ENCODE measurements at regions not wholly inside any gene's neighbourhood (a gene's known extent, or its start where the extent isn't known, plus 50 kb on each side); places are given as distances from the start of the nearest gene placed in this dataset.

DNA sequence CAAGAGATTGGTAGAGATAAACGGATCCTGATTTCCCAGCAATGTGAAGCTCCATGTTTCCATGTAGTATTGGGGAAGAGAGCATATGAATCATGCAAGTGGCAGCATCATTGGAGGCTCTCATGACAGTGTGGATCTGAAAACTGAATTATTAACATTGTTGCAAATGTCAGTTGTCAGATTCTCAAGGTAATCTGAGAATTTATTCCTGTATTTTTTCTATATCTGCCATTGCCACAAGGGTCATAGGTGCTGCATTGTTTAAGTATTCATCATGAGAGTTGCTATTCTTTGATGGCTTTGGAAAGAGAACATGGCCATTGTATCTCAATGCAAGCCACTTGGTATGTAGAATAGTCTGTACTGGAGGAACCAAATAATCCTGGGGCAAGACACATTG lies 1217.0 kb upstream of the ZEB2 start:
- H3K27ac ChIP-seq (ENCODE audit: low read depth in 2 of 2, low read length in 2 of 2) = no peak overlapping the region
- H3K9ac ChIP-seq (ENCODE audit: low read length in 3 of 3) = no peak overlapping the region
- intact Hi-C loops (cut with DNase I) = no loop called here
- FAIRE-seq (no peak), DNase-seq (no peak)
- no peaks in the 10 kb centered on the region for H3K9me3 ChIP-seq (ENCODE audit: control insufficient read depth in 2 of 3, insufficient read depth in 1 of 3, low read length in 3 of 3)
- TF ChIP-seq, protein P1, sequence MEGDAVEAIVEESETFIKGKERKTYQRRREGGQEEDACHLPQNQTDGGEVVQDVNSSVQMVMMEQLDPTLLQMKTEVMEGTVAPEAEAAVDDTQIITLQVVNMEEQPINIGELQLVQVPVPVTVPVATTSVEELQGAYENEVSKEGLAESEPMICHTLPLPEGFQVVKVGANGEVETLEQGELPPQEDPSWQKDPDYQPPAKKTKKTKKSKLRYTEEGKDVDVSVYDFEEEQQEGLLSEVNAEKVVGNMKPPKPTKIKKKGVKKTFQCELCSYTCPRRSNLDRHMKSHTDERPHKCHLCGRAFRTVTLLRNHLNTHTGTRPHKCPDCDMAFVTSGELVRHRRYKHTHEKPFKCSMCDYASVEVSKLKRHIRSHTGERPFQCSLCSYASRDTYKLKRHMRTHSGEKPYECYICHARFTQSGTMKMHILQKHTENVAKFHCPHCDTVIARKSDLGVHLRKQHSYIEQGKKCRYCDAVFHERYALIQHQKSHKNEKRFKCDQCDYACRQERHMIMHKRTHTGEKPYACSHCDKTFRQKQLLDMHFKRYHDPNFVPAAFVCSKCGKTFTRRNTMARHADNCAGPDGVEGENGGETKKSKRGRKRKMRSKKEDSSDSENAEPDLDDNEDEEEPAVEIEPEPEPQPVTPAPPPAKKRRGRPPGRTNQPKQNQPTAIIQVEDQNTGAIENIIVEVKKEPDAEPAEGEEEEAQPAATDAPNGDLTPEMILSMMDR (IDR thresholded peaks at IDR 0.05; ENCODE audit: borderline replicate concordance, extremely low read depth, insufficient read depth) = no peak
- no peaks in the 10 kb centered on the region for H3K4me1 ChIP-seq (ENCODE audit: control insufficient read depth in 2 of 3, insufficient read depth in 2 of 3, low read depth in 1 of 3, low read length in 3 of 3)
- H3K4me3 ChIP-seq (ENCODE audit: low read length in 3 of 3) = no peak overlapping the region
- no peaks in the 10 kb centered on the region for H3K36me3 ChIP-seq (ENCODE audit: control insufficient read depth in 2 of 3, insufficient read depth in 3 of 3, low read length in 3 of 3)
- no peaks in the 10 kb centered on the region for H3K27me3 ChIP-seq (ENCODE audit: control insufficient read depth, insufficient read depth, low read length)

GRCh38 chr2:145731467-145731866 lies 1211.5 kb upstream of the ZEB2 start:
- no peak for FAIRE-seq
- H3K27me3 ChIP-seq (ENCODE audit: control insufficient read depth, insufficient read depth, low read length) = no peaks in the 10 kb centered on the region
- H3K4me1 ChIP-seq (ENCODE audit: control insufficient read depth in 2 of 3, insufficient read depth in 2 of 3, low read depth in 1 of 3, low read length in 3 of 3) = no peaks in the 10 kb centered on the region
- intact Hi-C loops (cut with DNase I) = no loop called here
- TF ChIP-seq, protein P1 (IDR thresholded peaks at IDR 0.05; ENCODE audit: borderline replicate concordance, extremely low read depth, insufficient read depth) = no peak
- no peaks in the 10 kb centered on the region for H3K36me3 ChIP-seq (ENCODE audit: control insufficient read depth in 2 of 3, insufficient read depth in 3 of 3, low read length in 3 of 3)
- H3K9me3 ChIP-seq (ENCODE audit: control insufficient read depth in 2 of 3, insufficient read depth in 1 of 3, low read length in 3 of 3) = no peaks in the 10 kb centered on the region
- no peak overlapping the region for H3K9ac ChIP-seq (ENCODE audit: low read length in 3 of 3)
- H3K4me3 ChIP-seq (ENCODE audit: low read length in 3 of 3) = no peak overlapping the region
- DNase-seq = no peak
- H3K27ac ChIP-seq (ENCODE audit: low read depth in 2 of 2, low read length in 2 of 2) = no peak overlapping the region

- no peaks in the 10 kb centered on the region for H3K27me3 ChIP-seq (ENCODE audit: control insufficient read depth, insufficient read depth, low read length)
- no peak for FAIRE-seq
- no peak overlapping the region for H3K27ac ChIP-seq (ENCODE audit: low read depth in 2 of 2, low read length in 2 of 2)
- H3K9ac ChIP-seq (ENCODE audit: low read length in 3 of 3) = no peak overlapping the region
- no peaks in the 10 kb centered on the region for H3K4me1 ChIP-seq (ENCODE audit: control insufficient read depth in 2 of 3, insufficient read depth in 2 of 3, low read depth in 1 of 3, low read length in 3 of 3)
- DNase-seq = no peak
- intact Hi-C loops (cut with DNase I) = no loop called here
- no peak overlapping the region for H3K4me3 ChIP-seq (ENCODE audit: low read length in 3 of 3)
- TF ChIP-seq, protein P1 (IDR thresholded peaks at IDR 0.05; ENCODE audit: borderline replicate concordance, extremely low read depth, insufficient read depth) = no peak
- no peaks in the 10 kb centered on the region for H3K36me3 ChIP-seq (ENCODE audit: control insufficient read depth in 2 of 3, insufficient read depth in 3 of 3, low read length in 3 of 3)
- no peaks in the 10 kb centered on the region for H3K9me3 ChIP-seq (ENCODE audit: control insufficient read depth in 2 of 3, insufficient read depth in 1 of 3, low read length in 3 of 3)
Measured at GRCh38 chr2:145729993-145730770, 1210.3 kb upstream of the ZEB2 start.

- no peak overlapping the region for H3K9ac ChIP-seq (ENCODE audit: low read length in 3 of 3)
- intact Hi-C loops (cut with DNase I) = no loop called here
- DNase-seq (no peak), FAIRE-seq (no peak)
- H3K4me1 ChIP-seq (ENCODE audit: control insufficient read depth in 2 of 3, insufficient read depth in 2 of 3, low read depth in 1 of 3, low read length in 3 of 3) = no peaks in the 10 kb centered on the region
- H3K4me3 ChIP-seq (ENCODE audit: low read length in 3 of 3) = no peak overlapping the region
- no peak overlapping the region for H3K27ac ChIP-seq (ENCODE audit: low read depth in 2 of 2, low read length in 2 of 2)
- TF ChIP-seq, protein P1 (IDR thresholded peaks at IDR 0.05; ENCODE audit: borderline replicate concordance, extremely low read depth, insufficient read depth) = no peak
- H3K9me3 ChIP-seq (ENCODE audit: control insufficient read depth in 2 of 3, insufficient read depth in 1 of 3, low read length in 3 of 3) = no peaks in the 10 kb centered on the region
- H3K27me3 ChIP-seq (ENCODE audit: control insufficient read depth, insufficient read depth, low read length) = no peaks in the 10 kb centered on the region
- no peaks in the 10 kb centered on the region for H3K36me3 ChIP-seq (ENCODE audit: control insufficient read depth in 2 of 3, insufficient read depth in 3 of 3, low read length in 3 of 3)
Measured at GRCh38 chr2:145729481-145729880, 1209.6 kb upstream of the ZEB2 start.

All from kidney (tissue), 13 donors.